GM21786 (cell line): ENCODE measurements at regions not wholly inside any gene's neighbourhood (a gene's known extent, or its start where the extent isn't known, plus 50 kb on each side); places are given as distances from the start of the nearest gene placed in this dataset.
"Not testable (repeated sequence)": the region's sequence is repeated elsewhere in the genome, so short reads cannot be mapped to it uniquely, and the experiment has no call there.

Source experiments
- ATAC-seq: cut with Tn5 transposase; IDR thresholded peaks from one replicate; pipeline ENCODE4 v1.9.1; 2021; ENCODE audit not compliant: unreplicated experiment

DNA sequence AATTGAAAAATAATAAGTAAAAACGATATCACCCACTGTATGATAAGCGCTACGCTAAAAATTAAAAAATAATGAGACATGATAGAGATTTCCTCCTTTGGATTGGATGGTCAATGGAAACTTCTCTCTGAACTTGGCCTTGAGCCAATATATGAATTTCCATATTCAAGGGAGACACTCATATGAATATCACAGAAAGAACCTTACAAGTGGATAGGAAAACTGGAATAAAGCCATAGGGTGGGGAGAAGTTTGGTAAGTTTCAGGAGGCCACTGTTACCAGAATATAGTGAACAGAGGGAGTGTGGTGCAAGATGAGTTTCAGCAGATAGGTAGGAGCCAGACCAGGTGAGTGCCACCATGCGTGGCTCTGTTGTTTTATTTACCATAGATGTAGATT is 147.2 kb downstream of the SEM1 start:
- ATAC-seq, result no peak

DNA sequence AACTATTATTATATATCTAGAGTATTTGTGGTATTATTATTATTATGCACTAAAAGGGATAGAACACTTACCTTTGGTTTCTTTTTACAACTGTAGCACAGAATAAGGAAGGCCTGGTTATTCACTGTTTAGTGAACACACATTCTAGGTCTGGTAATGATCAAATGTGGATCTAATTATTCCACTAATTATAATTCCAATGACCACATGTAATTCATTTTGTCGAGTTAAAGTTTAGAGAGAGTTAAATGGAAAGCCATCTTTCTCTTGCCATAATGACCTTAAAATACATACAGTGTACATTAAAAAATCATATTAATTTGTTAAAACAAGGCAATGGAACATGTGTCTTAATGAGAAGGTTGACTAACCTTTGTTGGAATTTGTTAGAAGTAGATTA is 147.8 kb downstream of the SEM1 start:
- ATAC-seq, result no peak

DNA sequence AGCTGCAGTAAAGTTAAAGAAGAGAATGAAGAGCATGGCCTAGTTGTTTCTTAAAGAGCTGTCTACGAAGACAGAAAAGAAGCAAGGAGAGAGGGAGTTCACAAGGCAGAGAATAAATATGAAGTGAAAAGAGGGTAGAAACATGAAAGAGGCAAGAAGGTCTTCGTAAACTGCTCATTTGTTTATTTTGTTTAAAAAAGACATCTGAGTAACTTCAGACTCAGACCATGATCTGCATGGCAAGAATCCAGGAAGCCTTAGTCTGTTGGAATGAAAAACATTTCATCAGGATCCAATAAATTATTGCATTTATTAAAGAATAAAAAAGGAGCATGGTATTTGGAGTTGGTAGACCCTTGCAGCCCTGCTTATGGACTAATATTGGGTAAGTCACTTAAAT is 151.1 kb downstream of the SEM1 start:
- no peak for ATAC-seq

DNA sequence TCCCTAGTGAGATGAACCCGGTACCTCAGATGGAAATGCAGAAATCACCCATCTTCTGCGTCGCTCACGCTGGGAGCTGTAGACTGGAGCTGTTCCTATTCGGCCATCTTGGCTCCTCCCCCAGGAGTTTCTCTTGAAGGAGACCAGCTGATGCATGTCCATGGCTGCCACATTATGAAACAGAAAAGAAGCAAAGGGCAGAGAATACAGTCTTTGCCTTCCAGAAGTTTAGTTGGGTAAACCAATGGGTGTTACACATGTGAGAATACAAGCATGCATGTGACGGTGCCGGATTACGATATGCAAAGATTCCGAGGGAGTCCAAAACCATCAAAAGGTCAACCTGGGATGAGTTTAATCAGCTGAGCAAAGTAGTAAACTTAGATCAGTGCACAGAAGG is 151.6 kb downstream of the SEM1 start:
- ATAC-seq, result no peak

DNA sequence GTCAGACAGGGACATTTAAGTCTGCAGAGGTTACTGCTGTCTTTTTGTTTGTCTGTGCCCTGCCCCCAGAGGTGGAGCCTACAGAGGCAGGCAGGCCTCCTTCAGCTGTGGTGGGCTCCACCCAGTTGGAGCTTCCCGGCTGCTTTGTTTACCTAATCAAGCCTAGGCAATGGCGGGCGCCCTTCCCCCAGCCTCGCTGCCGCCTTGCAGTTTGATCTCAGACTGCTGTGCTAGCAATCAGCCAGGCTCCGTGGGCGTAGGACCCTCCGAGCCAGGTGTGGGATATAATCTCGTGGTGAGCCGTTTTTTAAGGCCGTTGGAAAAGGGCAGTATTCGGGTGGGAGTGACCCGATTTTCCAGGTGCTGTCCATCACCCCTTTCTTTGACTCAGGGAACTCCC is 152.0 kb downstream of the SEM1 start:
- ATAC-seq, result not testable (repeated sequence)

DNA sequence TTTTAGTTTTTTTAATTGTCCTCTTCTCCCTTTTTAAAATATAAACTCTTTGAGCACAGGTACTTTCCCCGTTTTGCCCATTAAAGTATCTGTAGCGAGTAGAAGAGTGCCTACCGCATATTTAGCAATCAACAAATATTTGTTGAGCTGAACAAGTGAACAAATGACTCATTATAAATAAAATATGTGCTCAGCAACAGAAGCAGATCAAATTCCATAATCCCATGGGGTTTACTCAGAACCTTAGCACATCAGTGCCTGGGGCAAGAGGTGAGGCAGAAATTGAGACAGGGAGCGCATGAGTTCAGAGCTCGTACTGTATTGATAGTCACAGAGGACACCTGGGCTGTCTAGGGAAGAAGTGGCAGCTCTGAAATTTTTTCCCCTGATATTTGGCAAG is 161.0 kb downstream of the SEM1 start:
- no peak for ATAC-seq

DNA sequence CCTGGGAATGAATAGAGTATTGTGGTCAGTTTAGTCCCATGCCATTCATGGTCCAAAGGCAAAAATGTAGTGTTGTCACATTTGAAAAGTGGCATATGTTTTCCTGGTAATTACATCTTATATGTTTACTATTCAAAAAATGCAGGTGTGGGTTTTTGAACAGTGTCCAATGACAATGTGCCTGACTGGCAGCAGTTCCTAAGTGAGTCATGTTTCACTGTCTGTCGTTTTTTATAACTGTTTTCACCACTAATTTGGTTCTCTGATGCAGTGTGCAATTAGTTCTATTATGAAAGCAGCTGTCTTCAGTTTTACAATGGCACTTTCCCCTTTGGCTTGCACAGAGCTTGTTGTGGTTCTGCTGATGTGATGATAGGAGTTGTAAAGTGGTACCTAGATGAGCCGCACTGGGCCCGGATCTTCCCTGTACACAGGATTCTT is 162.3 kb downstream of the SEM1 start:
- ATAC-seq, result no peak

DNA sequence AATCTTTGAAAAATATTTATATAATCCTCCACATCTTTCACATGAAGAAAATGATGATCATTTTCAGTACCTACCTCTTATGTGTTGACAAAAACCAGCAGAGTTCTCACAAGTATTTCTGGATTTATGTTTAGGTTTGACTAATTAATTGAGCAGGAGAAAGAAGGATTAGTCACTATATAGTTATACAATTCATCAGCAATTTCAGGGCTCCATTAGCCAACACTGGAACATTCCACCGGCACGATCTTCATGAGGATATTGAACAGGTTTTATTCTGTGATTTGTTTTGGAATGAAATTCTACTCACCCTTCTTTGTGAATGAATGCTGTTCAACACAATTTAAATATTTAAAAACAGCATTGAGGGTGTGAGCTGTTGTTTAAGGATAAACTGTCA is 163.2 kb downstream of the SEM1 start:
- ATAC-seq, result no peak

DNA sequence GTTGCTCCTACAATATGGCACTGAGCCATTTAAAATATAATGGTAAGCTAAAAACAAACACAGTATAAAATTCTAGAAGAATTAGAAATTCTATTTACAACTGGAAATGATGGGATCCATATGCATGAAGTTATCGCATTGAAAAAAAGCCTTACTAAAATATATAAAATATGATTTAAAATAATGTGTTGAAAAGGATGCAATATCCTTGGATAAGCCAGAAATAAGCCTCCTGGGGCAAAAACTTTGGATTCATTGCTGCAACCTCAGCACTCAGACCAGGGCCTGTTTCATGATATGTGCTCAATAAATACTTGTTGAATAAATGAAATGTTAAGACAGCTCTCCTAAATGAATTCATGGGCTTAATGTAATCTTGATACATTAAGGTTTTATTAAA is 170.2 kb downstream of the SEM1 start:
- no peak for ATAC-seq

DNA sequence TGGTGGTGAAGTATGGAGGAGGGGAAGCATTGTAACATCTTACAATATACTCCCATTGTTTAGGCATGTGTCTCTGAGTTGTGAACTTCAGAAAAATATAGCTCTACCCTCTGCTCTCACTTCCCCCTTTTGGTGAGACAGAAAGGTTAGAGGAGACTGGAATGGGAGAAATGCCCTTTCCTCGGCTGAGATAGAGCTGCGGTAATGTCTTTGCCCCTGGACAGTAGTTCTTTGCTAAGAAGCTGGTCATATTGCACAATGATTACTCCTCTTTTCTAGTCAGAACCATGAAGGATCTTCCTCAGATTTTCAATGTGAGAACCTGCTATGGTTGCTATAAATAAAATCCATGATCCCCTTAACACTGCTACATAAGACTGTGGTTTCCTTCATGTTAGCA is 171.0 kb downstream of the SEM1 start:
- ATAC-seq, result peak; percentile 45

DNA sequence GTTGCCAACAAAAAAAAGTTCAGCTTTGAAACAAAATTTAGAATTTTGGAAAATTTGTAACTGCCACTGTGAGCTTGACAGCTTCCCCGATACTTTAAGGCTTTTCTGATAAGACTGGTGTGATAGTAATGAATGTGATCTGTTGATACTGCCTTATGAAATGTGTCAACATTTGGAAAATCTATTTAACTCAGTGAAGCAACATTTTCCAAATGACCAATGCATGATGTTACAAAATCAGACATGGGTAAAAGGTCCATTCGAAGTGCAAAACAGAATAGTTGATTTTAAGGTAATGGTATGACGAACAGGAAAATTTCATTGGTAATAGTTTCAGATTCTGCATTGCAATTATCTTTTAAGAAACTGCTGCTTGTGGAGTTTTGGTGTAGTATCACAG is 175.4 kb downstream of the SEM1 start:
- no peak for ATAC-seq

DNA sequence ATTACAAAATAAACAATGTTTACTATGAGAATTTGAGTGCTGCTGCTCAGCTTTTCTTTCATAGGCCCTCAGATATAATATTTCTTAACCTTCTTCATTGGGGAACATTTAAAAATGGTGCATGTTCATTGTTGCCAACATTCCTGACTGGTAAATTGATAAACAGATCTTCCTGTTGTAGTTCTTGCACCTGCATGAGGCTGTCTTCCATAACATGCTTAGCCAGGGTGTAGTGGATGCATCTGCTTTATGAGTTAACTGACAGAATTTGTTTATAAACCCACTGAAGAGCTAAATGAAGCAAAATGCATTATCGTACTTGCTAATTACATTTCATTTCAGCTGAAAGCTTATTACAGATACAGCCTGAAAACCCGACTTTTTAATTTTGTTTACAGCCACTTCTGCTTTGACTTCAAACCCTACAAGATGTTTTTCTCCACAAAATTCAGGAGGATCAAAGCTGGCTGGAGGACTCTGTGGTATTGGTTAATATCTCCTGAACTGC is 177.2 kb downstream of the SEM1 start:
- no peak for ATAC-seq

DNA sequence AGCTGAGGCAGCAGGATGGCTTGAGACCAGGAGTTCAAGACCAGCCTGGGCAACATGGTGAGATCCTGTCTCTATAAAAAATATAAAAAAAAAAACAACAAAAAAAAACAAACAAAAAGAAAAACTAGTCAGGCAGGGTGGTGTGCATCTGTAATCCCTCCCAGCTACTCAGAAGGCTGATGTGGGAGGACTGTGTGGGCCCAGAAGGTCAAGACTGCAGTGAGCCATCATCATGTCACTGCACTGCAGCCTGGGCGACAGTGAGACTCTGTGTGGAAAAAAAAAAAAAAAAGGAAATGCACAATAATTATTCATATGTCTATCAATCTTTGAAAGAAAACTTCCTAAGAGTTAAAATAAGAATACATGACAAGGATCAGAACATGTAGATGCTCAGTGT is 178.3 kb downstream of the SEM1 start:
- no peak for ATAC-seq

DNA sequence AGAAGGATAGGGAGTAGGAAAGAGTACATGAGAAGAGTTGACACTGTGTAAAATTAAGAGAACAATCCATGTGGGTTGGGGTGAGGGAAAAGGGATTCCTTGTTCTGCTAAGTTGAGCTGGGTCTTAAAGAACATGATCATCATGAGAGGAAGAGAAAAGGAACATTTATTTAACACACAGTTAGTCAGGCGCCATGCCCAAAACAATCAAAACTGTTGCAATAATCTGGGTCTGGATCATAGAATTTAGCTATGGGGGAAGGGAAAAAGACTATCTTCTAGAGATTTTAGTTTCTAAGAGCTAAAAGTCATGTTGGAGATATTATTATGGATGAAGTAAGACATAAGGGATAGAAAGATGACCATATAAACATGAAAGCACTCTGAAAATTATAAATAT is 178.9 kb downstream of the SEM1 start:
- ATAC-seq, result no peak

DNA sequence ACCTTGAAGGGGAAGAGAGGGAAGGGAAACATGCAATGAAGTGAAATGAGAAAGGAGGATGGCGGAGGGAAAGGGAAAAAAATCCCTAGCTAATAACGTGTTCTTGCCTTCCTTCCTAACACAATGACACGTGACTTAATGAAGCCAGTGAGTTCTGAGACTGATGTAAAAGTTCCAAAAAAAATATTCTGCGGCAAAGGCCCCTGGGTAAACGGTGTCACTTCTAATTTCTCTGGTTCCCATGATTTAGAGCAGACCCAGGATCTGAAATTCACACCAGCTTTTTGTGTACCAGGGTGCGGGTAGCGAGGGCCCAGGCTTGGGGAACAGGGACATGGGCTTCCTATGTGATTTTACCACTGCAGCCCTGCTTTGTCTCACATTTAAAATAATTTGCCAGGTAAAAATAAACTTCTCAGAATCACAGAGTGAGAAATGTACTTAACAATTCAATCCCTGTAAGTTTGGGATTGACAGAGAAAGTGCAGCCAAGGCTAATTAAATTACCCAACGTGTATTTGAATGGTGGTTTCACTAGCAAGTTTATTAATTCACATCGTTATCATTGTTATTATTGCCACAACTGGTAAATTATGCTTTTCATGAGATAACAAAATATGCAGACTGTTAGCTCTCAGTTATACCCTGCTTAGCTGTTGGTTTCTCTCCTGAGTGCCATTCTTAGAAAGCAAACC is 182.4 kb downstream of the SEM1 start:
- ATAC-seq, result no peak

DNA sequence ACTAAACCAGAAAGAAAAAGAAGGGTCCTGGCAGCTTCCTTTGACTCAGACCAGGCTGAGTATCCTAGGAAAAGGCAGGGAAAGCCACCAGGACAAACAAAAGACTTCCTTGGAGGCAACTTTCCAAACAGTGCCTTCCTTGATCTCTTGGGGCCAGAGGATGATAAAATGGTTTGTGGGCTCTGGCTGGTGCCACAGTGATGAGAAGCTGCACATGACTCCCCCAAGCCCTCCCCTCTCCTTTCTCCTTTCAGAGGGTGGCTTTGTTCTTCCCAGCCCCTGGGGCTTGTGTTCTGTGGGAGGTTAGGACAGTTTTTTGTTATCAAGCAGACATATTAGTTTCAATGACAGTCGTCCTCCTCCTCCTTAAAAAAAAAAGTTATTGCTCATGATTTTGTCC is 183.2 kb downstream of the SEM1 start:
- no peak for ATAC-seq

DNA sequence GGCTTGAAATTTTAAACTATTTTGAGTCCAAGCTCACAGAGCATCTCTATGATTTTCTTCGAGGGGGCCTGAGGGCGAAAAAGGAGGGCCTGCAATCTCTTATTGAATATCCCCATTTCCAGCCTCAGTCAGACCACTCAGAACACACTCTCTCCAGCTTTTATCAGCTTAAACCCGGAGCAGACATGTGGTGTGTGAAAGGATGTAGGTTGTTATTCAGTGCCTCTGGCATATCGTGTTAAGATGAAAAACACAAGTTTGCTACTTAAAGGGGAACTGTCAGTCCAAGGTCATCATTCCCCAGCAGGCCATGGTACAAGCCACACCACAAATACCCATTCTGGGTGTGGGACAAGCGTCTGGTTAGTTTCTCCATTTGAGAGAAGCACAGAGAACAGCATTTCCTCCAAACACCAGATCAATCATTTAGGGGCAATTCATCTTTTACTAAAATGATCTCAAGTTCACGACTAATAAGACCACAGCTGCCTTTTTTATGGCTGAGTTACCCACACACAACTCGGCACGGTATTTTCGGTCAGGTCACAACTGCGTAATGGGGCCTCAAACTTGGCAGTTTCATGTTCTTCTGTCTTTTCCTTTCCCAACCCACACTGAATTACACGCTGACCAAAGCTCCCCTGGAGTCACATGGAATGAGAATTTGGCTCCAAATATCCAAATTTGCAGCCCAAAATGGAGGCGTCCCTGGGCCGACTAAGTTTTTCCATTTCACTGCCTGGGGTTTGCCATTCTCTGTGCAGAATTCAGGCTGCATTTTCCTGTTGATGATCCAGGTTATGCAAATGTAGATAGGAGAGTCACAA is 188.4 kb downstream of the SEM1 start:
- no peak for ATAC-seq

DNA sequence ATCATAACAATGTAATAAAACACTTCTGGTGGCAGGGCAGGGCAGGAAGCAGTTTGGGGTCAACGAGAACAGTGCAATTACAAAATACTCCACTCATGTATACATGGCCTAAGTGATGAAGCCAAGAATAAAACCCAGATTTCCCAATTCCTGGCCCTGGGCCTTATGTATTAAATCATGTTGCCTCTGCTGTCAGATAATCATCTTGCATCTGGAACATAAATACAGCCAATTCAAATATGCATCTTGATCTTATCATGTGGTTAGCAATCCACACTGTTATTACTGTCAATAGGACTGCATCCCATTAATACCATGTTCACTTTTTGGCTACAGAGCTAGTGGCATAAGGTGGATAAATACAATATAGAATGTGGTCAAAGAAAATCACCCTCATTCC is 186.5 kb upstream of the SLC25A13 start:
- ATAC-seq, result no peak

DNA sequence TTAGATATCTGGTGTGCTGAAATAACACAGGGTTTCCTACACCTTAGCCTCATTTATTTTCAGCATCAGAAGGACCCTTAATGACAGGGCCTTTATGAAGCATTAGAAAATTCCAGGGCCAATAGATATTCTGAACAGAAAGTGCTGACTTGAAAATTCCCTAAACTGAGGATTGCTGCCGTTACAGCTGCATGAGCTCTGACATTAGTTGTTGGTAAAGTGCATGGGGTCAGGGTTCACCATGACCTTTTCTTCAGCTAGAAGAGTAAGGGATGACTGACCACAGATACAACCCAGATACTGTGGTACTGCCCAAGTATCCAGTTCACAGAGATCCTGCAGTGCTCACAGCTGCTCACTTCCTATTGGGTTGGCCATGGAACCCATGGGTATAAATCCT is 181.7 kb upstream of the SLC25A13 start:
- ATAC-seq, result no peak

DNA sequence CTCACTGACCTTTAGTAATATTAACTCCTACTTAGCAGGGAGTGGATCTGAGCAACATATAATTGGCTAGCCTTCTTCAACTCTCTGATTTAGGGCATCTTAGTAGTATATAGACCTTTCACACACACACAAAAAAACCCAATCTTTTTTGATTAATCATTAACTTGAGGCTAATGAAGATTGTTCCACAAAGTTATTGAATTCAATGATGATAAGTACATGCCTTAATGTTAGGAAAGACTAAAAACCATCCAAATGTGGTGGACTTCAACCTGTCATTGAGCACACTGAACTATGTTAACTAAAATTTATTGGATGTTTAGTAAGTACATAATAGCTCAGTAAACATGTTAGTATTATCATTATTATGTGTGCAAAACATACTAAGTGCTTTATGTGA is 179.4 kb upstream of the SLC25A13 start:
- no peak for ATAC-seq

DNA sequence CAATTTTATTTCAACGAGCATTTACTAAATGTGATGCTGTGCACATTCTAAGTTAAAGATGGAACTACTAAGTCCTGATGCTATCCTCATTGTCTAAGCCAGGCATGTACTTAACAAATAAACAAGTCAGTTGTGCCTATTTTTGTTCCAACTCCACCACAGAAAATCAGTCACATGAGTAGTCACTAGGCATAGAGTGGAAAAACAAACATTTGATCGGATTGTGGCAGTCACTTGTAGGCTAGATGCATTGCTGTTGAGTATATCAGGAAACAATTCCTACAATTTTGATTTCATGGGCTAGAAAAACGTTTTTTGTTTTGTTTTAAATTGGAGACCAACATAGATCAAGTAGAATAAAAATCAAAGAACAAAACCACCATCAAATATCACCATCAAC is 177.6 kb upstream of the SLC25A13 start:
- no peak for ATAC-seq

DNA sequence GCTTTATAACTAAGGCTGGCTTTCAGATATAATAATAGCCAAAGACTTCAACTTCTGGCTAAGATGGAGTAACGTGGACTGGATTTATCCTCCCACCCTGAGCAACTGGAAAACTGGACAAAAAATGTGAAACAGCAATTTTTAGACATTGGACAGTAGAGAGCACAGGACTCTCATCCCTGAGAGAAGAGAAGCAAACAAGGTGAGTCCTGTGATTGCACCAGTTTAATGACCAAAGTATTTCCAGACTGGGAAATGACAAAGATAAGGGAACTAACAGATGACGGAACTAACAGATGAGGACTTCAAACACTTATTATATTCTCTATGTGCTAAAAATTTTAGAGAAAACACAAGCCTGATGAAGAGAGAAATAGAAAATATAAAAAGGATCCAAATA is 175.7 kb upstream of the SLC25A13 start:
- no peak for ATAC-seq
